Right cardiac atrium (tissue), 5 donors: ENCODE measurements at regions not wholly inside any gene's neighbourhood (a gene's known extent, or its start where the extent isn't known, plus 50 kb on each side); places are given as distances from the start of the nearest gene placed in this dataset.
"Not testable (repeated sequence)": the region's sequence is repeated elsewhere in the genome, so short reads cannot be mapped to it uniquely, and the experiment has no call there.

Source experiments
- ATAC-seq, 2 donors: fragments of 200-7000 bp; cut with Tn5 transposase; one replicate each; pipeline versions ENCODE4 v1.8.0 to v1.9.1; 2020; ENCODE audit warnings: moderate library complexity in 2 of 2, mild to moderate bottlenecking in 1 of 2
- DNase-seq, 3 donors: peaks; one replicate each; pipeline ENCODE4 v3.0.0-alpha.2; 2020
- H3K27ac ChIP-seq: one replicate; pipeline ENCODE4 v1.5.1; 2013; ENCODE audit warnings: mild to moderate bottlenecking, low read length, control low read depth, moderate library complexity
- H3K27me3 ChIP-seq: one replicate; pipeline ENCODE4 v1.6.1; 2013; ENCODE audit not compliant: control insufficient read depth, insufficient read depth
- H3K4me1 ChIP-seq: one replicate; pipeline ENCODE4 v1.6.1; 2013; ENCODE audit warnings: low read length; ENCODE audit not compliant: control insufficient read depth, insufficient read depth
- H3K4me3 ChIP-seq: one replicate; pipeline ENCODE4 v1.5.1; 2013; ENCODE audit warnings: low read length, control low read depth
- H3K9me3 ChIP-seq: one replicate; pipeline ENCODE4 v1.6.1; 2013; ENCODE audit warnings: low read length; ENCODE audit not compliant: control insufficient read depth
- WGBS: extraction: QIAGEN DNeasy Blood & Tissue Kit; methylation state at CpG from one replicate; pipeline ENCODE4 v1.1.7; 2013; 5-methylcytosine and 5-hydroxymethylcytosine counted together
- intact Hi-C, 4 donors: fragments of 100-400 bp; cut with DNase I; formaldehyde crosslinking; loops; one replicate each; pipeline versions ENCODE4 v1.11.0 to v1.14.0; 2022 to 2023
- donor health status: healthy with polysubstance abuse.
- donor health status: DM: no; HTN: yes; CAD: no.
- donor health status: DM: no; HTN: no; CAD: no.
- donor health status: DM: no; HTN: yes; CAD: no; lungs with severe emphysema.
- donor health status: DM: yes; HTN: yes; CAD: no.

DNA sequence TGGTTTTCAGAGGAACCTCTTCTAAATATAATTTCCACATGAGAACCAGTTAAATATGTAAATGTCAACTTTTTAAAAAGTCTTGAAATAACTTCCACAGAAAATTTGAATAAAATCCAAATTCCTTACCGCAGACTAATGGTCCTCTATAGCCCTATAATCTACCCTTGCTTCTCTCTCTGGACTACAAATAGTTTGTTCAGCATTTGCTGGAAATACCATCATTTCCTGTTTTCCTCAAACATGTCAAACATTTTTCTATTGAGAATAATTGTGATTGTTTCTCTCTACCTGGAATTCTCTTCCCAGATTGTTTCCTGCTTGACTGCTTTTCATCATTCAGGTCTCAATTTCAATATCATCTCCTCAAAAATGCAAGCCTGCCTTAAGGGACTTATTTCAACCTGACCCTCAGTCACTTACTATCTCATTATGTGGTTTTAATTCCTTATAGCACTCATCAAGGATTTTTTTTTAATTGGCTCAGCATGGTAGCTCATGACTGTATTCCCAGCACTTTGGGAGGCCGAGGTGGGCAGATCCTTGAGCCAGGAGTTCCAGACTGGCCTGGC lies 898.9 kb upstream of the MIR17HG start:
- WGBS = 61% methylated on average over 2 of the region's 2 CpGs
- H3K27ac ChIP-seq = no peak overlapping the region
- ATAC-seq = no peak

DNA sequence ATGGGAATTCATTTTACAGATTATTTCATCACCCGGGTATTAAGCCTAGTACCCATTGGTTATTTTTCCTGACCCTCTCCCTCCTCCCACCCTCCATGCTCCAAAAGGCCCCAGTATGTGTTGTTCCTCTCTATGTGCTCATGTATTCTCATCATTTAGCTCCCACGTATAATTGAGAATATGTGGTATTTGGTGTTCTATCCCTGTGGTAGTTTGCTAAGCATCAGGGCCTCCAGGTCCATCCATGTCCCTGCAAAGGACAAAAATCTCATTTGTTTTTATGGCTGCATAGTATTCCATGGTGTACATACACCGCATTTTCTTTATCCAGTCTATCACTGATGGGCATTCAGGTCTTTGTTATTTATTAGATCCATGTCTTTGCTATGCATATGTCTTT lies 894.1 kb upstream of the MIR17HG start:
- DNase-seq (no peak), ATAC-seq (no peak)
- Histone ChIP-seq H3K9me3 (no peaks in the 10 kb centered on the region), H3K4me3 (no peak overlapping the region), H3K27me3 (no peaks in the 10 kb centered on the region), H3K4me1 (no peaks in the 10 kb centered on the region), H3K27ac (no peak overlapping the region)
- intact Hi-C loops = no loop called here
- 91% methylated on average over 3 of the region's 3 CpGs for WGBS

More for the DNA sequence above, 898.9 kb upstream of the MIR17HG start:
- no peak overlapping the region for H3K4me3 ChIP-seq
- intact Hi-C loops = no loop called here
- no peaks in the 10 kb centered on the region for H3K9me3 ChIP-seq
- no peaks in the 10 kb centered on the region for H3K27me3 ChIP-seq
- DNase-seq = no peak
- H3K4me1 ChIP-seq = peaks cover 2% of the 10 kb centered on the region

DNA sequence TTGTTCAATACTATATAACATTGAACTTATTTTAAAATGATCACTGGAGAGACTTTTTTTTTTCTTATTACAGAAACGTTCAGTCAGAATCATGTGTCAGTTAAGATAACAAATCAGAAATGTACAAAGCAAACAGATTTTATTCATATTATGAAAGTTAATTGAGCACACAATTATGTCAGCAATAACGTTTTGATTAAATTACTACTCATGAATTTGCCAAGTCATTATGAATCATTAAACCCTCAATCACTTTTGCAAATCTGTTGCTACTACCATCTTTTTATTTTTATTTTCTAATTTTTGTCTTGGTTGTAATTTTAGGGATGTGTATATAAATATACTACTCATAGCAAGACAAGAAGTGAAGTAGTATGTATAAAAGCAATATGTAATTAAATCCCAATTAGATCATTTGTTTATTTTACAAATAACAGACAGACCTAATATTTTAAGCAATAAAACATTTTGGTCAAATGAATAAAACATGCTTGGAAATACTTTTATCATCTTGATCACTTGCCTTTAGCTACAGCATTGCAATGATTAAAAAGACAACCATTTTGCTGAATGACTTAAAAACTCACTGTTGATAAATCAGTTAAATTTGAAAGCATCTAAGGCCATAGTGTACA lies 893.4 kb upstream of the MIR17HG start:
- H3K9me3 ChIP-seq = no peaks in the 10 kb centered on the region
- 41% methylated on average over 2 of the region's 2 CpGs for WGBS
- H3K4me3 ChIP-seq = no peak overlapping the region
- intact Hi-C loops = no loop called here
- DNase-seq (no peak), ATAC-seq (no peak)
- no peak overlapping the region for H3K27ac ChIP-seq
- H3K27me3 ChIP-seq = no peaks in the 10 kb centered on the region
- no peaks in the 10 kb centered on the region for H3K4me1 ChIP-seq

DNA sequence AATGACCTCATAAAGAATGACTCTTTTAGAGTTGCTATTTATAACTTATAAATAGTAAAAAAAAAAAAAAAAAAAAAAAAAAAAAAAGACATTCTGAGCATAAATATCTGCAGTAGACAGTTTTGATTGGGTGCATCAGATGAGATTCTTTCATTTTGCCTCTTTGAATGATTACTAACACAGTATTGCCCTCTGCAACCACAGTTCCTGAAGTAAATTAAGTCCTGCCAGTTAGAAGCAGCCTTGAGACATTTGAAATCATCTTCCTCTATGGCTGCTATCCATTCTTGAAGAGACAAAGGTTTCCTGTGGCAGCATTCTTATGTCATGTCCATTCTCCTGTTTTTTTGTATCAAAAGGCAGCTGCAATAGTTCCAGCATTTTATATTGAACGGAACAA lies 892.4 kb upstream of the MIR17HG start:
- ATAC-seq (no peak), DNase-seq (no peak)
- no peak overlapping the region for H3K4me3 ChIP-seq
- 92% methylated on average over 1 of the region's 1 CpG for WGBS
- intact Hi-C loops = no loop called here
- H3K9me3 ChIP-seq = no peaks in the 10 kb centered on the region
- H3K27me3 ChIP-seq = no peaks in the 10 kb centered on the region
- no peaks in the 10 kb centered on the region for H3K4me1 ChIP-seq
- no peak overlapping the region for H3K27ac ChIP-seq

DNA sequence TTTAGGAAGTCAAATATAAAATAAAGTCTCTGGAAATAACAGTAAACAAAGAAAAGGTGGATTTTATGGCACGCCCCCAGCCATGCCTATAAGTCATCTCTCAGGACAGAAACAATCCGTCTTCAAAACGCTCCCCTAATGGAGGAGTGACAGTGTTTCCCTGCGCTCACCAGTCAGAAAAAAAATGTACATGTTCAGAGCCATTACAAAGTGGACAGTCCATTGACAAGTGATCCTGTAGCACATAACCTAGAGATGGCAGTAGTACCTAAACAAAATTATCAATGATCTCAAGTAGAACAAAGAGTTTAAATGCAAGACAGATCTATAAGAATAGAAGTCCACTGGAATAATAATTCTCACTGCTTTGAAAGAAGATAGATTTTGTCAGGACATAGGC lies 891.7 kb upstream of the MIR17HG start:
- H3K27ac ChIP-seq = no peak overlapping the region
- H3K27me3 ChIP-seq = no peaks in the 10 kb centered on the region
- no peak for ATAC-seq
- 61% methylated on average over 4 of the region's 4 CpGs for WGBS
- DNase-seq = no peak
- H3K9me3 ChIP-seq = no peaks in the 10 kb centered on the region
- intact Hi-C loops = no loop called here
- H3K4me3 ChIP-seq = no peak overlapping the region
- no peaks in the 10 kb centered on the region for H3K4me1 ChIP-seq

DNA sequence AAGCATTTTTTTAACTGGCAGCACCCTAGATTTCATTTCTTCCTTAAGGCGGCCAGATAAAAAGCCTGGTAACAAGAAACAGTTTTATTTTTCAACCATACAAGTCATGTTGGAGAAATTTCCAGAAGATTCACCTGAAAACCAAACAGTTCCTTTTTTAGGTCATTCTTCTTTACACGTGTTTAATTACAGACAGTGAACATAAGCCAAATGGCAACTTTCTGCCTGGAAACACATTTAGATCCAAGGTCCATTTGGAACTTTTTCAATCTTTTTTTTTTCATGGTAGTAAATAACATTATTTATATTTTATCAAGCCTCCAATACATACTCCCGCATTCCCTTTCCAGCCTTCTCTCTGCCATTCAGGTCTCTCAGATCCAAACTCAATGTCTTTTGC lies 886.1 kb upstream of the MIR17HG start:
- ATAC-seq (no peak), DNase-seq (no peak)
- Histone ChIP-seq H3K4me3 (no peak overlapping the region), H3K27me3 (no peaks in the 10 kb centered on the region), H3K9me3 (no peaks in the 10 kb centered on the region), H3K27ac (no peak overlapping the region), H3K4me1 (no peaks in the 10 kb centered on the region)
- 79% methylated on average over 3 of the region's 3 CpGs for WGBS
- intact Hi-C loops = no loop called here

DNA sequence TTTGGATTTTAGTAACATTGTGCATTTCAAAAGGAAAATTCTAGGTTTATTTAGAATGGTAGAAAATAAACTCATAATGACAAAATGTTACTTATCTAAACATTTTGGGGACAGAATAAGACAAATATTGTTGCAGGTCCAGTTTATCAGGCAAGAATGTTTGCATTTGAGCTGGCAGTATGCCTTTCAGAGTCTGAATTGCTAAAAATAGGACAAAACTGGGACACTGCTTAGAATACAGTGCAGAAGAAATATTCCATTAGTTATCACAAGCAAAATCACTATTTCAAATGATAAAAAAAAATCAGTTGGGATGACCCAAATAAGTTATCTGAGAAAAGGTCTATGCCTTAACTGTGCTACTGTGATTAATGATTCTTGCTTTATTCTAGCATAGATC lies 870.3 kb upstream of the MIR17HG start:
- H3K27ac ChIP-seq = no peak overlapping the region
- intact Hi-C loops = no loop called here
- no peaks in the 10 kb centered on the region for H3K4me1 ChIP-seq
- ATAC-seq = no peak
- no peak for DNase-seq
- H3K9me3 ChIP-seq = no peaks in the 10 kb centered on the region
- no peaks in the 10 kb centered on the region for H3K27me3 ChIP-seq
- no peak overlapping the region for H3K4me3 ChIP-seq

DNA sequence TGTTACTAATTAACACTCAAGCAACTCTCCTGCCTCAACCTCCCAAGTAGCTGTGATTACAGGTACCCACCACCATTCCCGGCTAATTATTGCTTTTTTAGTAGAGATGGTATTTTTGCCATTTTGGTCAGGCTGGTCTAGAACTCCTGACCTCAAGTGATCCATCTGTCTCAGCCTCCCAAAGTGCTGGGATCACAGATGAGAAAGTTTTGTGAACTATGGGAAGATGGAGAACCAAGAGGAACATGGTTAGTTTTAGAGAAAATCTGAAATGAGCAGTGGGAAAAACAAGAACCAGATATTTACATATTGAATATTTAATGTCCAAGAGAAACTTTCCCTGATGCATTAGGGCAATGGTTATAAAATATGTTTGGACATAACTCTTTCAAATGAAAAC lies 863.6 kb upstream of the MIR17HG start:
- ATAC-seq (no peak), DNase-seq (no peak)
- Histone ChIP-seq H3K27me3 (no peaks in the 10 kb centered on the region), H3K4me3 (no peak overlapping the region), H3K27ac (no peak overlapping the region), H3K9me3 (no peaks in the 10 kb centered on the region), H3K4me1 (no peaks in the 10 kb centered on the region)
- intact Hi-C loops = no loop called here
- 90% methylated on average over 1 of the region's 1 CpG for WGBS

DNA sequence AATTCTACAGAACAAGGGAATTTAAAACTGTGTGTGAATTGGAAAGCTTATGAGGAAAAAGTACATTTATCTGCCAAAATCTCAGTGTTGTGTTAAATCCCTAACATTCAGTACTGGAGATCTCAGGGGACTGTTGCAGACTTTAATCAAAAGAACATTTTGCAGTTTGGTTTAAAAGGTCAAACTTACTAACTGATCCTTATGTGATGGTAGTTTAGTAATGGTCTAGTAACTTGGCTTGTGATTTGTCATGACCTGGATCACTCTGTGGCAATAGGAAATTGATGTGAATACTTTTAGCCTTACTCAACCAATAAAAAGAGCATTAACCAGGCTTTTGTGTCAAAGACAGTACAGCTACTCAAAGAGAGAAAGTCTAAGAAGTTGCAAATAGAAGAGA lies 862.1 kb upstream of the MIR17HG start:
- no peaks in the 10 kb centered on the region for H3K9me3 ChIP-seq
- no peak overlapping the region for H3K27ac ChIP-seq
- no peaks in the 10 kb centered on the region for H3K27me3 ChIP-seq
- ATAC-seq (peak; percentile 71 to 72), DNase-seq (no peak)
- intact Hi-C loops = no loop called here
- H3K4me3 ChIP-seq = no peak overlapping the region
- no peaks in the 10 kb centered on the region for H3K4me1 ChIP-seq

DNA sequence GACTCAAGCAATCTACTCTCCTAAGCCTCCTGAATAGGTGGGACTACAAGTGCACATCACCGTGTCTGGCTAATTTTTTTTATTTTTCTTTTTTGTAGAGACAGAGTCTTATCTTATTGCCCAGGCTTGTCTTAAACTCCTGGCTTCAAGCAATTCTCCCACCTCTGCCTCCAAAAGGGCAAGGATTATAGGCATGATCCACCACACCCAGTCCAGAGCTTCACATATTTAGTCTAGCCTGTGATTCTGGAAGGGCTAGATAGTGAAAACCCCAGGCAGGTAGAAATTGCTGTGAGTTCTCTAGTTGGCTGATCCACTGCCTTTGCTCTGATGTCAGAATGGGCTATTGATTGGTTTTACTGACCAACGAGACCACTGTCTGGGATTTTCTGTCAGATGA lies 854.6 kb upstream of the MIR17HG start:
- Histone ChIP-seq H3K4me3 (no peak overlapping the region), H3K9me3 (no peaks in the 10 kb centered on the region), H3K27me3 (no peaks in the 10 kb centered on the region), H3K27ac (no peak overlapping the region), H3K4me1 (no peaks in the 10 kb centered on the region)
- WGBS = 81% methylated on average over 2 of the region's 2 CpGs
- DNase-seq (no peak), ATAC-seq (no peak)
- intact Hi-C loops = no loop called here

DNA sequence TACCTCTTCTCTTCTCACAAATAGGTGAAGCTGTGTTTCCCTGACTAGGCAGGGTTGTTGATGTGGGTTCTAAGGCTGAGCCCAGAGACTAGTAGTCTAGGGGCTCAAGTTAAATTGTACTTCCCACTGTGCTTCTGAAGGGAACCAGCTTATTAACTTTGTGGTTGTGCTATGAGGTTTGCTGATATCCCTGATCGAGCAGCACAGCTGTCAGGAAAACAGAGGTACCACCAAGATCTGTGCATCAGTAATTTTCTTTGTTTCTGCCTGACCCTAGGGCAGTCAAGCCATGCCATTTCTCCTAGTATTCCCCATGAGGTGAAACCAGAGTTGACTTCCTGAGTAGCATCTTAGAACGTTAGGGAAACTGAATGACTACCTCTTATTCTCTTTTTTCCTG lies 853.8 kb upstream of the MIR17HG start:
- WGBS = 63% methylated on average over 2 of the region's 2 CpGs
- no peak for ATAC-seq
- H3K4me3 ChIP-seq = no peak overlapping the region

DNA sequence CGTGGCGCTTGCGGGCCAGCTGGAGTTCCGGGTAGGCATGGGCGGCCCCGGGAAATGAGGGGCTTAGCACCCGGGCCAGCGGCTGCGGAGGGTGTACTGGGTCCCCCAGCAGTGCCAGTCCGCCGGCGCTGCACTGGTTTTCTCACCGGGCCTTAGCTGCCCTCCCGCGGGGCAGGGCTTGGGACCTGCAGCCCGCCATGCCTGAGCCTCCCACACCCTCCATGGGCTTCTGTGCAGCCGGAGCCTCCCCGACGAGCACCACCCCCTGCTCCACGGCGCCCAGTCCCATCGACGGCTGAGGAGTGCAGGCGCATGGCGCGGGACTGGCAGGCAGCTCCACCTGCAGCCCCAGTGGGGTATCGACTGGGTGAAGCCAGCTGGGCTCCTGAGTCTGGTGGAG lies 852.6 kb upstream of the MIR17HG start:
- H3K27me3 ChIP-seq, intact Hi-C loops, H3K4me1 ChIP-seq, ATAC-seq, H3K4me3 ChIP-seq, H3K27ac ChIP-seq, H3K9me3 ChIP-seq: not testable (repeated sequence)
- DNase-seq = peak in 2 of 3 donors; percentile 32 to 38
- 94% methylated on average over 27 of the region's 27 CpGs for WGBS

More for the DNA sequence above, 853.8 kb upstream of the MIR17HG start:
- DNase-seq = no peak
- H3K9me3 ChIP-seq = no peaks in the 10 kb centered on the region
- H3K27ac ChIP-seq = no peak overlapping the region
- no peaks in the 10 kb centered on the region for H3K4me1 ChIP-seq
- intact Hi-C loops = no loop called here
- H3K27me3 ChIP-seq = no peaks in the 10 kb centered on the region
